ENCODE measurements at regions not wholly inside any gene's neighbourhood (a gene's known extent, or its start where the extent isn't known, plus 50 kb on each side); places are given as distances from the start of the nearest gene placed in this dataset.

DNA sequence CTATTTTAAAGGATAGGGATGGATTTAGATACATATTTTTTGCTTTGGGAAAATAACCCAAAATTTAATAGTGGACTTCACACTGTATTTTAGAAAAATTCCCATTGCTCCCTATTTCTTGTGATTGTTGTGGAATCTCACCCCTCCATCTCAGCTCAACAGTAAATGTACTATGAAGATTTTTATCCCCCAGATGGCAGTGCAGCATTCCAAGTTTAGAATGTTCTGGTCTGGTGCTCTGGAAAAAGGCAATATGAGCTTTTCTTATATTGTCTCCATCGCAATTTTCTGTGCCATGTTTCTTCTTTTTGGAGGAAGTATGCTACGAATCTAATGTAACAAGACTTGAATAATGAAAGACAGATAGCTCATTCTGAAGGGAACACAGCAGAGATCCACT lies 471.7 kb upstream of the SYT1 start:
- Histone ChIP-seq H3K4me3 (ENCODE audit: low read length in 2 of 2) (no peak overlapping the region), H3K4me1 (ENCODE audit: control insufficient read depth in 2 of 2, insufficient read depth in 2 of 2, low read length in 2 of 2) (no peaks in the 10 kb centered on the region), H3K27me3 (ENCODE audit: control insufficient read depth in 2 of 2, insufficient read depth in 1 of 2, low read length in 1 of 2) (no peaks in the 10 kb centered on the region), H3K27ac (ENCODE audit: low read depth in 1 of 2, low read length in 1 of 2) (no peak overlapping the region), H3K36me3 (ENCODE audit: control insufficient read depth in 2 of 2, insufficient read depth in 2 of 2, low read length in 1 of 2) (no peaks in the 10 kb centered on the region), H3K9me3 (ENCODE audit: control insufficient read depth in 2 of 2, insufficient read depth in 1 of 2, low read length in 1 of 2) (no peaks in the 10 kb centered on the region)
- 59% methylated on average over 2 of the region's 2 CpGs for WGBS
- no peak for DNase-seq (ENCODE audit: low read depth in 6 of 9, low spot score in 9 of 9)

DNA sequence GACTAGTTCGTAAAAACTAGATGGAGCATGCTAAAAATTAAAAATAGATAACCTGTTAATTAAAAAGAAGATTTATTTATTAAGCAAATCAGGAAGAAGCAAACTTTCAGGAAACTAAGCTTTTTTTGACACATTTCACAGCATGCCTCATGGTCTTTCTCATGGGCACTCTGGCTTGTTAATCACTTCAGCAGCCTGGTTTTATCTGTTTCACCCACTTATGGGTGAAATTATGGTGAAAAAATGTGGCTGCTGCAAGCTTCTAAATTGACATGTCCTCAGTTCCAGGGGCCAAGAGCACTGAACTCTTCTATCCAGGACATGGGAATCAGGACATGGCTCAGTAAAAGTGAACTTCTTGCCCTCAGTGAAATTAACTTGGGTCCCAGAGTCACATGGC lies 468.6 kb upstream of the SYT1 start:
- 96% methylated on average over 1 of the region's 1 CpG for WGBS
- Histone ChIP-seq H3K4me3 (ENCODE audit: low read length in 2 of 2) (no peak overlapping the region), H3K9me3 (ENCODE audit: control insufficient read depth in 2 of 2, insufficient read depth in 1 of 2, low read length in 1 of 2) (no peaks in the 10 kb centered on the region), H3K27ac (ENCODE audit: low read depth in 1 of 2, low read length in 1 of 2) (no peak overlapping the region), H3K4me1 (ENCODE audit: control insufficient read depth in 2 of 2, insufficient read depth in 2 of 2, low read length in 2 of 2) (no peaks in the 10 kb centered on the region), H3K36me3 (ENCODE audit: control insufficient read depth in 2 of 2, insufficient read depth in 2 of 2, low read length in 1 of 2) (no peaks in the 10 kb centered on the region), H3K27me3 (ENCODE audit: control insufficient read depth in 2 of 2, insufficient read depth in 1 of 2, low read length in 1 of 2) (no peaks in the 10 kb centered on the region)
- DNase-seq (ENCODE audit: low read depth in 6 of 9, low spot score in 9 of 9) = no peak

DNA sequence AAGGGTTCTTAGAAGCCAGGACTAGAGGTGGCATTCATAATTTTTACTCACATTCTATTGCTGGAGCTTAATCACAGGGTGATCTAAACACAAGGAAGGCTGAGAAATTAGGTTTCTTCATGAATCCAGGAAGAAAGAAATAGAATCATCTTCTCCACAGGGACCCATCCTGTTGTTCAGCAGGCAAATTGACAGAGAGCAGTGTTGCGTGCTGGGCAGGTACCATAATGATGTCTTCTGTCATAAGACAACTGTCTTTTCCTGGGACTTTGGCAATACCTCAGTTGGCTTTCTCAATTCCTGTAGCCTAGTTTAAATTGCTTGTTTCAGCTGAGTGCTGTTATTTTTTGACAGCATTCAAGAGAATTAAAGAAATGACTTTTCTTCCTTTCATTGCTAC lies 468.0 kb upstream of the SYT1 start:
- no peaks in the 10 kb centered on the region for H3K9me3 ChIP-seq (ENCODE audit: control insufficient read depth in 2 of 2, insufficient read depth in 1 of 2, low read length in 1 of 2)
- no peak for DNase-seq (ENCODE audit: low read depth in 6 of 9, low spot score in 9 of 9)
- 97% methylated on average over 1 of the region's 1 CpG for WGBS
- H3K36me3 ChIP-seq (ENCODE audit: control insufficient read depth in 2 of 2, insufficient read depth in 2 of 2, low read length in 1 of 2) = no peaks in the 10 kb centered on the region
- no peaks in the 10 kb centered on the region for H3K27me3 ChIP-seq (ENCODE audit: control insufficient read depth in 2 of 2, insufficient read depth in 1 of 2, low read length in 1 of 2)
- H3K27ac ChIP-seq (ENCODE audit: low read depth in 1 of 2, low read length in 1 of 2) = no peak overlapping the region
- H3K4me1 ChIP-seq (ENCODE audit: control insufficient read depth in 2 of 2, insufficient read depth in 2 of 2, low read length in 2 of 2) = no peaks in the 10 kb centered on the region
- no peak overlapping the region for H3K4me3 ChIP-seq (ENCODE audit: low read length in 2 of 2)

DNA sequence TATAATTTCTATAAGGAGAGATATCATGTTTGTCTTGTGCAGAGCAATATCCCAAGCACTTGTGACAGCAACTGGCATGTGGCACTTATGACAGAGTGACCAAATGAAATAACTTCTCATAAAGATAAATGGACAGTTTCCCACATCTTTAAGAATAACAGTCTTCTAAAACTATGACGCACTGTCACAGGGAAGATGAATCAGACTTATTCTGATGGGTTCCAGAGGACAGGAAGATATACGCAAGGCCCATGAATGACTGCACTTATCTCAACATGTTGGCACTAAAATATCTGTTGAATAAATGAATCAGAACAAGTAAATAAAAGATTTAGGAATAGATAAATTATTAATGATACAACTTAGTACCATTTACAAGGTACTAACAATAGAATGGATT lies 465.8 kb upstream of the SYT1 start:
- DNase-seq (ENCODE audit: low read depth in 6 of 9, low spot score in 9 of 9) = no peak
- Histone ChIP-seq H3K4me1 (ENCODE audit: control insufficient read depth in 2 of 2, insufficient read depth in 2 of 2, low read length in 2 of 2) (no peaks in the 10 kb centered on the region), H3K36me3 (ENCODE audit: control insufficient read depth in 2 of 2, insufficient read depth in 2 of 2, low read length in 1 of 2) (no peaks in the 10 kb centered on the region), H3K9me3 (ENCODE audit: control insufficient read depth in 2 of 2, insufficient read depth in 1 of 2, low read length in 1 of 2) (no peaks in the 10 kb centered on the region), H3K27me3 (ENCODE audit: control insufficient read depth in 2 of 2, insufficient read depth in 1 of 2, low read length in 1 of 2) (no peaks in the 10 kb centered on the region), H3K4me3 (ENCODE audit: low read length in 2 of 2) (no peak overlapping the region), H3K27ac (ENCODE audit: low read depth in 1 of 2, low read length in 1 of 2) (no peak overlapping the region)
- WGBS = 98% methylated on average over 2 of the region's 2 CpGs

DNA sequence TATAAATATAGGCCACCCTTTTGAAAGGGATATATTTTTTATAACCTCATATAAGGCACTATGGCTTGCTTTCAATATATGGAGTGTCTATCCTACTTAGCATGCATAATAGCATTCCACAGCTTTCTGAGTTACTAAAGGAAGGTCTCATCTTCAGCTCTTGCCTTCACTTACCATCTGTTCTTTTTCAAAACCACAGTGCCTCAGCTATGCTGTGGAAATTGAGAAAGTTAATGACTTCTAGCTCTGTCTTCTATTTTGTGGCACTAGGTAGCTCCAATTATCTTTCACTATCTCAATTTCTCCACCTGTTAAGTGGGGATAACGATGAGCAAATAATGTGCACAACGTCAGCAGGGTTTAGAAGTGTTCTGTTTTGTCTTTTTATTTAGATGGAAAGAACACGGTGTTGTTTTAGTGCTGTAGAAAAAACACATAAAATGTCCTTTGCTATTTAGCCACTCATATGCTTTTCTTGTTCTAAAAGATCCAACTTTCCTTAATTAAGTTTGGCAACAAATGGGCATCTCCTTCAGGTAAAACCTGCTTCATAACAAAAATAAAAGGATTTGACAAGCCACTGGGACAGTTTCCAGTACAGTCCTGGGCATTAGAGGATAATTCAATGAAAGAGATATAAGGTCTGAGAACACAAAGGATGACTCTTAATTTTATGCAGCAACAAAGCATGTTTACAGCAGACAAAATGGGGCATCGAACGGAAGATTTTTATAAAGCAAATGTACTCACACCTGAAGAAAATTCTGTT lies 462.0 kb upstream of the SYT1 start:
- Histone ChIP-seq H3K36me3 (ENCODE audit: control insufficient read depth in 2 of 2, insufficient read depth in 2 of 2, low read length in 1 of 2) (no peaks in the 10 kb centered on the region), H3K9me3 (ENCODE audit: control insufficient read depth in 2 of 2, insufficient read depth in 1 of 2, low read length in 1 of 2) (no peaks in the 10 kb centered on the region), H3K4me3 (ENCODE audit: low read length in 2 of 2) (no peak overlapping the region), H3K4me1 (ENCODE audit: control insufficient read depth in 2 of 2, insufficient read depth in 2 of 2, low read length in 2 of 2) (no peaks in the 10 kb centered on the region), H3K27me3 (ENCODE audit: control insufficient read depth in 2 of 2, insufficient read depth in 1 of 2, low read length in 1 of 2) (no peaks in the 10 kb centered on the region), H3K27ac (ENCODE audit: low read depth in 1 of 2, low read length in 1 of 2) (no peak overlapping the region)
- DNase-seq (ENCODE audit: low read depth in 6 of 9, low spot score in 9 of 9) = no peak
- WGBS = 87% methylated on average over 5 of the region's 5 CpGs

DNA sequence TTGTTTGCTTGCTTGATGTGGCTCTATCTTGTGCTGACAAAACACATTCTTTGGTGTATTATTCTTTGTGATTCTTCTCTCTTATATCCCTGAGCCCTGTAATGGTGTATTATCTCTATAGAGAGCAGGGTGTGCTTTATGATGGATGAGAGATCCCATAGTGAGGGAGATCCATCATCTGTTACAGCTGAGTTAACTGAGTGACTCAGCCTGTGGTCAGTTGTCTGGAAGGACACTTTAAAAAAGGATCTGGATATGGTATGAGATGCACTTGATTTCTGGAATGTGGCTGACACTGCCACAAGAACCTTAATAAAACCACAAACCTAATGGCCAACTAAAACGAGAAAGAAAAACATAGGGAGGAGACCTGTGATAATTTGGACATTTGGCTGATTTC lies 461.4 kb upstream of the SYT1 start:
- Histone ChIP-seq H3K36me3 (ENCODE audit: control insufficient read depth in 2 of 2, insufficient read depth in 2 of 2, low read length in 1 of 2) (no peaks in the 10 kb centered on the region), H3K27me3 (ENCODE audit: control insufficient read depth in 2 of 2, insufficient read depth in 1 of 2, low read length in 1 of 2) (no peaks in the 10 kb centered on the region), H3K27ac (ENCODE audit: low read depth in 1 of 2, low read length in 1 of 2) (no peak overlapping the region), H3K4me1 (ENCODE audit: control insufficient read depth in 2 of 2, insufficient read depth in 2 of 2, low read length in 2 of 2) (no peaks in the 10 kb centered on the region), H3K9me3 (ENCODE audit: control insufficient read depth in 2 of 2, insufficient read depth in 1 of 2, low read length in 1 of 2) (no peaks in the 10 kb centered on the region), H3K4me3 (ENCODE audit: low read length in 2 of 2) (no peak overlapping the region)
- 88% methylated on average over 1 of the region's 1 CpG for WGBS
- no peak for DNase-seq (ENCODE audit: low read depth in 6 of 9, low spot score in 9 of 9)

DNA sequence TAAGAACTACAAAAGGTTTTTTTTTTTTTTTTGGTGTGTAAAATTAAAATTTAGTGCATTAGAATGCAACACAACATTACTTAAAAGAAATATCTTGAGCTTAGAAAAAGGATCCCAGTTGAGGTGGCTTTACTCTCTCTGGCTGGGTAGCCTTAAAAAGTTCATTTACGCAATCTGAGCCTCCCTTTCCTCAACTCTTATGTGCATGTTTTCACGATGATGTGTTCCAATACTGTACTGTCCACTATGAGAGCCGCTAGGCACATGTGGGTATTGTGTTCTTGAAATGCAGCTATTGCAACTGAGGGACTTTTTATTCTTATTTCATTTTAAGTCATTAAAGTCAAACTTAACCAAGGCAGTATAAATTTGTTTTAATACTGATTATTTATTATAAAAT lies 460.9 kb upstream of the SYT1 start:
- DNase-seq (ENCODE audit: low read depth in 6 of 9, low spot score in 9 of 9) = no peak
- 95% methylated on average over 3 of the region's 3 CpGs for WGBS
- H3K36me3 ChIP-seq (ENCODE audit: control insufficient read depth in 2 of 2, insufficient read depth in 2 of 2, low read length in 1 of 2) = no peaks in the 10 kb centered on the region
- H3K27me3 ChIP-seq (ENCODE audit: control insufficient read depth in 2 of 2, insufficient read depth in 1 of 2, low read length in 1 of 2) = no peaks in the 10 kb centered on the region
- H3K27ac ChIP-seq (ENCODE audit: low read depth in 1 of 2, low read length in 1 of 2) = no peak overlapping the region
- no peaks in the 10 kb centered on the region for H3K9me3 ChIP-seq (ENCODE audit: control insufficient read depth in 2 of 2, insufficient read depth in 1 of 2, low read length in 1 of 2)
- no peak overlapping the region for H3K4me3 ChIP-seq (ENCODE audit: low read length in 2 of 2)
- H3K4me1 ChIP-seq (ENCODE audit: control insufficient read depth in 2 of 2, insufficient read depth in 2 of 2, low read length in 2 of 2) = no peaks in the 10 kb centered on the region

DNA sequence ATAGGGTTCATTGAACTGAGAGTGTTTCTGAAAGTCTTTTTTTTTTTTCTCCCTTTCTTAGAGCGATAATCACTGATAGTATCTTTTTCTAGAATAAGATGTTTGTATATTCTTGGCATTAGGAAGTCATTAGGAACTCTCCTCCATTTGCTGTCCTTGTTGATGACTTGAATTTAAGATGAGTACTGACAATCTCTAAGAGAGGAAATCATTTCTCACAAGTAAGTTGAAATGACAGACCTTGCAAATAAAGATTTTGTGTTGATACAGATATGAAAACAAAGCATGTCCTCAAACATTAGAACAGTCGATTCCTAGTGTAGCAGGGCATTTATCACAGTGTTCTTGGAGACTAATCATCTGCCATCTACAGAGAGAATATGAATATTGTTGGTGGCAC lies 458.4 kb upstream of the SYT1 start:
- Histone ChIP-seq H3K4me1 (ENCODE audit: control insufficient read depth in 2 of 2, insufficient read depth in 2 of 2, low read length in 2 of 2) (no peaks in the 10 kb centered on the region), H3K27me3 (ENCODE audit: control insufficient read depth in 2 of 2, insufficient read depth in 1 of 2, low read length in 1 of 2) (no peaks in the 10 kb centered on the region), H3K27ac (ENCODE audit: low read depth in 1 of 2, low read length in 1 of 2) (no peak overlapping the region), H3K4me3 (ENCODE audit: low read length in 2 of 2) (no peak overlapping the region), H3K9me3 (ENCODE audit: control insufficient read depth in 2 of 2, insufficient read depth in 1 of 2, low read length in 1 of 2) (no peaks in the 10 kb centered on the region), H3K36me3 (ENCODE audit: control insufficient read depth in 2 of 2, insufficient read depth in 2 of 2, low read length in 1 of 2) (no peaks in the 10 kb centered on the region)
- DNase-seq (ENCODE audit: low read depth in 6 of 9, low spot score in 9 of 9) = no peak
- 97% methylated on average over 2 of the region's 2 CpGs for WGBS

DNA sequence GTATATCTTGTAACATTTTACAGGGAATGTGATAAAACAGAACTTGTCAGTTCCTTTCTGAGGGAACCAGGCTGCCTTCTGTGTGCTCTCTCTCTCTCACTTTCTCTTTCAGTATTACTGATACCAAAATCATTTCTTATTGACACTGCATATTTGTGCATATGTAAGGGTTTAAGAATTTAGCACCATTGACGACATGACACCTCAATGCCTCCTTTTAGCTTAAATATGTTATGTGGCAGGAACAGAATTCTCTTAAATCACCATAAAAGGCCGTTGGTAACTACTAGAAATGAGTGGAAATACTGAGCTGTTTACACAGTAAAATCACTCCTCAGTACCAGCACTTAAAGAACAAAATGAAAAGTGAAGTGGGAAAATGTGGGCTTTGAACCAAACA lies 457.7 kb upstream of the SYT1 start:
- H3K4me3 ChIP-seq (ENCODE audit: low read length in 2 of 2) = no peak overlapping the region
- no peaks in the 10 kb centered on the region for H3K9me3 ChIP-seq (ENCODE audit: control insufficient read depth in 2 of 2, insufficient read depth in 1 of 2, low read length in 1 of 2)
- WGBS = 62% methylated on average over 2 of the region's 2 CpGs
- no peaks in the 10 kb centered on the region for H3K36me3 ChIP-seq (ENCODE audit: control insufficient read depth in 2 of 2, insufficient read depth in 2 of 2, low read length in 1 of 2)
- H3K4me1 ChIP-seq (ENCODE audit: control insufficient read depth in 2 of 2, insufficient read depth in 2 of 2, low read length in 2 of 2) = no peaks in the 10 kb centered on the region
- H3K27ac ChIP-seq (ENCODE audit: low read depth in 1 of 2, low read length in 1 of 2) = no peak overlapping the region
- no peaks in the 10 kb centered on the region for H3K27me3 ChIP-seq (ENCODE audit: control insufficient read depth in 2 of 2, insufficient read depth in 1 of 2, low read length in 1 of 2)
- no peak for DNase-seq (ENCODE audit: low read depth in 6 of 9, low spot score in 9 of 9)

DNA sequence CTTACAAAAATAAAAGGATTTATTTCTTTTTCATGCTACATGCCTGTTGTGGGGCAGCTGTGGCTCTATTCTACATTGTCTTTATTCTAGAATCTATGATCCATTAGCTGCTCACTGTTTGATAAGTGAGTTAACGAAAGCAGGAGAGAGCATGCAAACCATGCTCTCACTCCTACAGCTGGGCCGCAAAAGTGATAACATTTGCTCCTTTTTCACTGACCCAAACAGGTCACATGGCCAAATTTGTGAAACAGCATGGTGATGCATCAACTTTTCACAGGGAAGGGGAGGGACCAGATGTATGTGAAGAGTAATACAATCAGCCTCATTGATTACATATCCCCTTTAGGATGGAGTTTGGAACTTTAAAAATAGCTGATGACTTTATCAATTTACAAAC lies 456.9 kb upstream of the SYT1 start:
- Histone ChIP-seq H3K4me3 (ENCODE audit: low read length in 2 of 2) (no peak overlapping the region), H3K36me3 (ENCODE audit: control insufficient read depth in 2 of 2, insufficient read depth in 2 of 2, low read length in 1 of 2) (no peaks in the 10 kb centered on the region), H3K9me3 (ENCODE audit: control insufficient read depth in 2 of 2, insufficient read depth in 1 of 2, low read length in 1 of 2) (no peaks in the 10 kb centered on the region), H3K27me3 (ENCODE audit: control insufficient read depth in 2 of 2, insufficient read depth in 1 of 2, low read length in 1 of 2) (no peaks in the 10 kb centered on the region), H3K27ac (ENCODE audit: low read depth in 1 of 2, low read length in 1 of 2) (no peak overlapping the region), H3K4me1 (ENCODE audit: control insufficient read depth in 2 of 2, insufficient read depth in 2 of 2, low read length in 2 of 2) (no peaks in the 10 kb centered on the region)
- DNase-seq (ENCODE audit: low read depth in 6 of 9, low spot score in 9 of 9) = no peak
- WGBS = 93% methylated on average over 2 of the region's 2 CpGs

Data from thymus (tissue), 11 donors.